Body of pancreas (tissue), 4 donors: ENCODE measurements at regions not wholly inside any gene's neighbourhood (a gene's known extent, or its start where the extent isn't known, plus 50 kb on each side); places are given as distances from the start of the nearest gene placed in this dataset.

Experiments used
- ATAC-seq: fragments of 150-250 bp; one replicate; pipeline ENCODE4 v1.9.1; 2016
- DNase-seq, 4 donors: peaks; one replicate each; pipeline ENCODE4 v3.0.0-alpha.2; 2019
- H3K27ac ChIP-seq, 4 donors: fragments of 200-600 bp; sonication (generic); 1 replicate in 3 of 4; 2 replicates in 1 of 4; pipeline versions ENCODE4 v1.5.1 to v1.6.1; 2016 to 2019; ENCODE audit warnings: mild to moderate bottlenecking in 1 of 4, mixed read lengths in 1 of 4, moderate library complexity in 1 of 4
- H3K27me3 ChIP-seq, 2 donors: fragments of 200-600 bp; sonication (generic); one replicate each; pipeline ENCODE4 v1.6.0; 2016; ENCODE audit warnings: mild to moderate bottlenecking in 1 of 2
- H3K36me3 ChIP-seq, 2 donors: fragments of 200-600 bp; sonication (generic); replicated peaks in 1 of 2; 2 replicates each; pipeline ENCODE4 v1.5.1; 2016; ENCODE audit warnings: low read depth in 2 of 2; ENCODE audit not compliant: insufficient read depth in 1 of 2
- H3K4me1 ChIP-seq: fragments of 200-600 bp; sonication (generic); one replicate; pipeline ENCODE4 v1.6.0; 2016
- H3K4me3 ChIP-seq, 2 donors: fragments of 200-600 bp; sonication (generic); 1 replicate in 1 of 2; 2 replicates in 1 of 2; pipeline ENCODE4 v1.5.1; 2016 to 2019
- H3K9me3 ChIP-seq, 3 donors: fragments of 200-600 bp; sonication (generic); 1 replicate in 2 of 3; 2 replicates in 1 of 3; pipeline ENCODE4 v1.5.1; 2016
- CTCF ChIP-seq, 7 experiments: fragments of 450-650 bp in 4 of 7; fragments of 200-600 bp in 3 of 7; sonication (generic) in 3 of 7; IDR thresholded peaks; one replicate each; pipeline ENCODE4 v1.5.1; 2016 to 2019; ENCODE audit warnings: antibody characterized with exemption in 7 of 7
- POLR2A ChIP-seq, 3 donors: fragments of 450-650 bp; IDR thresholded peaks; one replicate each; pipeline ENCODE4 v1.6.1; 2016; ENCODE audit warnings: antibody characterized with exemption in 3 of 3, mild to moderate bottlenecking in 2 of 3
- WGBS, 2 donors: methylation state at CpG; one replicate each; pipeline ENCODE4 v1.1.5; 2017; 5-methylcytosine and 5-hydroxymethylcytosine counted together
- intact Hi-C: fragments of 100-400 bp; cut with DNase I; formaldehyde crosslinking; loops from one replicate; pipeline ENCODE4 v1.15.1; 2023

- ATAC-seq: no peak
- no peaks in the 10 kb centered on the region for H3K27me3 ChIP-seq
- TF ChIP-seq CTCF (IDR thresholded peaks at IDR 0.05): no peak
- DNase-seq: no peak
- H3K4me3 ChIP-seq: no peak overlapping the region
- whole genome bisulfite sequencing, 2 donors: 74 to 94% methylated on average over 2 of the region's 2 CpGs
- H3K4me1 ChIP-seq: no peaks in the 10 kb centered on the region
- H3K36me3 ChIP-seq: no peaks in the 10 kb centered on the region
- intact Hi-C loops: no loop called here
- no peaks in the 10 kb centered on the region for H3K9me3 ChIP-seq
- no peak overlapping the region for H3K27ac ChIP-seq
Observed at GRCh38 chr3:176490357-176490756, 706.9 kb downstream of the TBL1XR1 start.

GRCh38 chr3:176479248-176479647 is 718.0 kb downstream of the TBL1XR1 start:
- Histone ChIP-seq H3K4me3 (no peak overlapping the region), H3K27ac (no peak overlapping the region), H3K27me3 (no peaks in the 10 kb centered on the region), H3K36me3 (no peaks in the 10 kb centered on the region), H3K9me3 (no peaks in the 10 kb centered on the region), H3K4me1 (no peaks in the 10 kb centered on the region)
- no peak for DNase-seq
- TF ChIP-seq CTCF (IDR thresholded peaks at IDR 0.05) (no peak), POLR2A (IDR thresholded peaks at IDR 0.05) (no peak)
- 70% methylated on average over 6 of the region's 6 CpGs for WGBS, 2 donors
- intact Hi-C loops: no loop called here
- ATAC-seq: no peak

DNA sequence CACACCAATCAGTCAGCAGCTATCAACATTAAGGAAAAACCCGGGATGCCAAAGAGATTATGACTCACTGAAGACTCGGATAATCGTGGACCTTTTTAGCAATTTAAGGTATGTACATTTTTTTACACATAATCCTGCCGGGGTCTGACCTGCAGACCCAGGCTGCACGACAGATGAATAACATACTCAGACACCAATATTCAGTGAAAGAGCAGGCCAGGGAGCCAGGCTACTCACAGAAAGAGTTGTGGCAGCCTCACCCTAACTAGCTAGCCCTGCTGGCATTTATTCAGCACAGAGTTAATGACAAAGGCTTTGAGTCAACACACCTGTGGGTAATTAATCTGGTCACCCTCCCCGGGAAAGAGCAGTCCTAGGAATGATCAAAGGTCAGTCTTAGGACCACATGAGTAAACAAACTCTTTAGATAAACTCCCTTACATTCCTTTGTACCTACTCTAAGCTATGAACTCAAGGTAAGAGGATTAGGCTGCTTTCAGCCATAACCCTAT is 727.5 kb downstream of the TBL1XR1 start:
- Histone ChIP-seq H3K4me3 (no peak overlapping the region), H3K9me3 (no peaks in the 10 kb centered on the region), H3K36me3 (no peaks in the 10 kb centered on the region), H3K27ac (no peak overlapping the region), H3K27me3 (no peaks in the 10 kb centered on the region), H3K4me1 (no peaks in the 10 kb centered on the region)
- 42% methylated on average over 6 of the region's 6 CpGs for WGBS, 2 donors
- no peak for DNase-seq
- ATAC-seq: no peak
- intact Hi-C loops: no loop called here
- TF ChIP-seq POLR2A (IDR thresholded peaks at IDR 0.05): no peak
- no peak for TF ChIP-seq CTCF (IDR thresholded peaks at IDR 0.05)

- TF ChIP-seq CTCF (IDR thresholded peaks at IDR 0.05): no peak
- TF ChIP-seq POLR2A (IDR thresholded peaks at IDR 0.05): no peak
- DNase-seq (no peak), ATAC-seq (no peak)
- H3K36me3 ChIP-seq: no peaks in the 10 kb centered on the region
- H3K27me3 ChIP-seq: no peaks in the 10 kb centered on the region
- no peak overlapping the region for H3K27ac ChIP-seq
- H3K9me3 ChIP-seq: no peaks in the 10 kb centered on the region
- H3K4me3 ChIP-seq: no peak overlapping the region
- intact Hi-C loops: no loop called here
- no peaks in the 10 kb centered on the region for H3K4me1 ChIP-seq
- WGBS, 2 donors: 33 to 37% methylated on average over 2 of the region's 2 CpGs
Observed at GRCh38 chr3:176463610-176464009, 733.7 kb downstream of the TBL1XR1 start.

DNA sequence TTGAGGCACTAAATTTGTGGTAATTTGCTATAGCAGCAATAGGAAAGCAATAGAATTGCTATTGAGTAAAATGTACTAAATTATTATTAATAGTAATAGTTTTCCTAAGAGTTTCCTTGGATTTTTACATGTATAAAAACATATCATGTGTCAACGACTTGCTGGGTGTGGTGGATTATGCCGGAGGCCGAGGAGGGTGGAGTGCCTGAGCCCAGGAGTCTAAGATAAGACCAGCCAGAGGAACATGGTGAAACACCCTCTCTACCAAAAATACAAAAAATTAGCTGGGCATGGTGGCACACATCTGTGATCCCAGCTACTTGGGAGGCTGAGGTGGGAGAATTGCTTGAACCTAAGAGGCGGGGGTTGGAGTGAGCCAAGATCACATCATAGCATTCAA is 749.9 kb downstream of the TBL1XR1 start:
- H3K27me3 ChIP-seq: no peaks in the 10 kb centered on the region
- TF ChIP-seq POLR2A (IDR thresholded peaks at IDR 0.05) (no peak), CTCF (IDR thresholded peaks at IDR 0.05) (no peak)
- ATAC-seq (no peak), DNase-seq (no peak)
- 72 to 79% methylated on average over 4 of the region's 4 CpGs for WGBS, 2 donors
- H3K36me3 ChIP-seq: no peaks in the 10 kb centered on the region
- no peak overlapping the region for H3K4me3 ChIP-seq
- H3K9me3 ChIP-seq: no peaks in the 10 kb centered on the region
- H3K4me1 ChIP-seq: no peaks in the 10 kb centered on the region
- intact Hi-C loops: no loop called here
- H3K27ac ChIP-seq: no peak overlapping the region
